ENCODE measurements at regions not wholly inside any gene's neighbourhood (a gene's known extent, or its start where the extent isn't known, plus 50 kb on each side); places are given as distances from the start of the nearest gene placed in this dataset.

DNA sequence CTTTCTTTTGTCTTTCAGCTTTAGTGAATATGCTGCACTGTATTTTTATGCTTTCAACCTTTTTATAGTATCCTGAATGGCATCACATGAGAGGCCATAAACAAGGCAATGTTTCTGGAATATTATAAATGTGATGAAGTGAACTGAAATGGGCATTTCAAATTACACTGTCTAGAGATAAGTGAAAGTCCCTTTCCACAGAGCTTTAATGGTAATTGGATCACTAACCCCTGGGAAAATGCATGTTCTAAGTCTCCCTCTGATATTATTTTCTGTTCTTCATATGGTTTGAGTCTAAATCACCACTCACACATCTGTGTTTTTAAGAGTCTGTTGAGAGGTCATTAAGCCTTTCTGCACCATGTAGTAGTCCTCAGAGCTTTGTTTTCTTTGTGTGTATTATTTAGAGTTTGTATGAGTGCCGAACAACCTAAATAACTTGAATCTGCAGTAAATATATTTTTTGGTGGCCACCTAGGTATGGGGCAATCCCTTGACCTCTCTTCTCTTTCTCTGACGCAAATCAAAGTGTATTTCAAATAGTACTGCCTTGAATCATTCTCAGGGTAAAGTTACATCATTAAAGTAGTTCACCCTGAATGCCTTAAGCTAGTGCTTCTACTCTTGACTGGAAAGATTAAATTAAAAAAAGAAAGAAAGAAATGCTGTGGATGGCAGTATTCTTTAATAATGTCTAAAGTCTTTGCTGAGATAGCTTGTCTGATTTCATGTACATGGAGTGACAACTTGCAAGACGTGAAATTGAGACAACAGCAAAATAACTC, 1931.0 kb upstream of the CDH6 start:
- Histone ChIP-seq H3K9me3 (ENCODE audit: insufficient read depth, low read length, severe bottlenecking) (no peaks in the 10 kb centered on the region), H3K27me3 (ENCODE audit: insufficient read depth, low read length, poor library complexity) (no peaks in the 10 kb centered on the region), H3K4me1 (ENCODE audit: insufficient read depth, low read length) (no peaks in the 10 kb centered on the region), H3K79me2 (ENCODE audit: insufficient read depth, low read length) (no peaks in the 10 kb centered on the region), H3K27ac (ENCODE audit: low read length) (no peak overlapping the region), H4K20me1 (ENCODE audit: insufficient read depth, low read length) (no peaks in the 10 kb centered on the region), H3K36me3 (ENCODE audit: insufficient read depth, low read length) (no peaks in the 10 kb centered on the region), H3K4me2 (ENCODE audit: insufficient read depth, low read length) (no peak overlapping the region), H3K9ac (ENCODE audit: low read depth, low read length) (no peak overlapping the region), H3K4me3 (ENCODE audit: low read depth in 1 of 2, low read length in 2 of 2) (no peak overlapping the region), H2AFZ (ENCODE audit: low read depth, low read length) (no peak overlapping the region)
- ATAC-seq (ENCODE audit: insufficient read depth, low read depth), result no peak
- TF ChIP-seq, protein P1, sequence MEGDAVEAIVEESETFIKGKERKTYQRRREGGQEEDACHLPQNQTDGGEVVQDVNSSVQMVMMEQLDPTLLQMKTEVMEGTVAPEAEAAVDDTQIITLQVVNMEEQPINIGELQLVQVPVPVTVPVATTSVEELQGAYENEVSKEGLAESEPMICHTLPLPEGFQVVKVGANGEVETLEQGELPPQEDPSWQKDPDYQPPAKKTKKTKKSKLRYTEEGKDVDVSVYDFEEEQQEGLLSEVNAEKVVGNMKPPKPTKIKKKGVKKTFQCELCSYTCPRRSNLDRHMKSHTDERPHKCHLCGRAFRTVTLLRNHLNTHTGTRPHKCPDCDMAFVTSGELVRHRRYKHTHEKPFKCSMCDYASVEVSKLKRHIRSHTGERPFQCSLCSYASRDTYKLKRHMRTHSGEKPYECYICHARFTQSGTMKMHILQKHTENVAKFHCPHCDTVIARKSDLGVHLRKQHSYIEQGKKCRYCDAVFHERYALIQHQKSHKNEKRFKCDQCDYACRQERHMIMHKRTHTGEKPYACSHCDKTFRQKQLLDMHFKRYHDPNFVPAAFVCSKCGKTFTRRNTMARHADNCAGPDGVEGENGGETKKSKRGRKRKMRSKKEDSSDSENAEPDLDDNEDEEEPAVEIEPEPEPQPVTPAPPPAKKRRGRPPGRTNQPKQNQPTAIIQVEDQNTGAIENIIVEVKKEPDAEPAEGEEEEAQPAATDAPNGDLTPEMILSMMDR (IDR thresholded peaks at IDR 0.05; ENCODE audit: borderline replicate concordance, extremely low read depth, low read length, poor library complexity, severe bottlenecking), result no peak
- no peak for TF ChIP-seq EZH2 (IDR thresholded peaks at IDR 0.05; ENCODE audit: borderline replicate concordance, low read depth, low read length, severe bottlenecking)
- no peak for DNase-seq

DNA sequence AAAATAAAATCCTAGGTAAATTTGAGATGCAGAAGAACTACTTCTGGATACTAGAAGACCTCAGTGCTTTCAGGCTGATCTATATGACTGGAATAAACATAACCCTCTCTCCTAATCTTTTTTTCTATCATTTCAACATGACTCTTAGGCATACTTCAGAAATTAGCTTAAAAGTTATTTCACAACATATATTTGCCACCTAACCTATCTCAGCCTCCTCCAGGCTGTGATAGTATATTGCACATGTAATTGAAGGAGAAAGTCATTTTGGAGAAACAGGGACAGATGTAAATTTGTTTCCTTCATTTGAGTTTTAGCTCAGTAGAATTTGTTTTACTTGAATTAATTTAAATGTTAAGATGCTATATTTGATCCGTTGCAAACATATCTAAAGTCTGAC, 1932.3 kb upstream of the CDH6 start:
- H3K4me3 ChIP-seq (ENCODE audit: low read depth in 1 of 2, low read length in 2 of 2), result no peak overlapping the region
- TF ChIP-seq EZH2 (IDR thresholded peaks at IDR 0.05; ENCODE audit: borderline replicate concordance, low read depth, low read length, severe bottlenecking), result no peak
- TF ChIP-seq, protein P1 (IDR thresholded peaks at IDR 0.05; ENCODE audit: borderline replicate concordance, extremely low read depth, low read length, poor library complexity, severe bottlenecking), result no peak
- H3K27me3 ChIP-seq (ENCODE audit: insufficient read depth, low read length, poor library complexity), result no peaks in the 10 kb centered on the region
- H3K4me2 ChIP-seq (ENCODE audit: insufficient read depth, low read length), result no peak overlapping the region
- H3K9me3 ChIP-seq (ENCODE audit: insufficient read depth, low read length, severe bottlenecking), result no peaks in the 10 kb centered on the region
- H3K79me2 ChIP-seq (ENCODE audit: insufficient read depth, low read length), result no peaks in the 10 kb centered on the region
- no peak for DNase-seq
- no peak overlapping the region for H3K9ac ChIP-seq (ENCODE audit: low read depth, low read length)
- ATAC-seq (ENCODE audit: insufficient read depth, low read depth), result no peak
- H3K36me3 ChIP-seq (ENCODE audit: insufficient read depth, low read length), result no peaks in the 10 kb centered on the region
- H4K20me1 ChIP-seq (ENCODE audit: insufficient read depth, low read length), result no peaks in the 10 kb centered on the region
- H2AFZ ChIP-seq (ENCODE audit: low read depth, low read length), result no peak overlapping the region
- H3K4me1 ChIP-seq (ENCODE audit: insufficient read depth, low read length), result no peaks in the 10 kb centered on the region
- no peak overlapping the region for H3K27ac ChIP-seq (ENCODE audit: low read length)

DNA sequence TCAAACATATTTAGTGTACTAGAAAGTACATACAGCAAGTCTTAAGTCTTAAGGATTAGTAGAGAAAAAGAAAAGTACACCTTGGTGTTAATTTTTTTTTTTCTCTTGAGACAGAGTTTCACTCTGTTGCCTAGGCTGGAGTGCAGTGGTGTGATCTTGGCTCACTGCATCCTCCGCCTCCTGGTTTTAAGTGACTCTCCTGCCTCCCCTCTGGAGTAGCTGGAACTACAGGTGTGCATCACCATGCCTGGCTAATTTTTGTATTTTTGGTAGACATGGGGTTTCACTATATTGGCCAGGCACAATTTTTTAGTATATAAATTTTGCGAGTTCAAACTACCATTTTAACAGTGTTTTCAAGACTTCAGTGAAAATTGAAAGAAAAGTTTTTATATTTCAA, 1941.1 kb upstream of the CDH6 start:
- H3K4me1 ChIP-seq (ENCODE audit: insufficient read depth, low read length), result no peaks in the 10 kb centered on the region
- no peak overlapping the region for H3K4me2 ChIP-seq (ENCODE audit: insufficient read depth, low read length)
- H3K27ac ChIP-seq (ENCODE audit: low read length), result no peak overlapping the region
- no peak for DNase-seq
- H4K20me1 ChIP-seq (ENCODE audit: insufficient read depth, low read length), result no peaks in the 10 kb centered on the region
- ATAC-seq (ENCODE audit: insufficient read depth, low read depth), result no peak
- H3K9ac ChIP-seq (ENCODE audit: low read depth, low read length), result no peak overlapping the region
- no peaks in the 10 kb centered on the region for H3K27me3 ChIP-seq (ENCODE audit: insufficient read depth, low read length, poor library complexity)
- H2AFZ ChIP-seq (ENCODE audit: low read depth, low read length), result no peak overlapping the region
- no peaks in the 10 kb centered on the region for H3K36me3 ChIP-seq (ENCODE audit: insufficient read depth, low read length)
- H3K9me3 ChIP-seq (ENCODE audit: insufficient read depth, low read length, severe bottlenecking), result no peaks in the 10 kb centered on the region
- H3K4me3 ChIP-seq (ENCODE audit: low read depth in 1 of 2, low read length in 2 of 2), result no peak overlapping the region
- TF ChIP-seq EZH2 (IDR thresholded peaks at IDR 0.05; ENCODE audit: borderline replicate concordance, low read depth, low read length, severe bottlenecking), result no peak
- TF ChIP-seq, protein P1 (IDR thresholded peaks at IDR 0.05; ENCODE audit: borderline replicate concordance, extremely low read depth, low read length, poor library complexity, severe bottlenecking), result no peak
- H3K79me2 ChIP-seq (ENCODE audit: insufficient read depth, low read length), result no peaks in the 10 kb centered on the region

Data from DND-41 (cell line).